GM12864 (cell line): ENCODE measurements at regions not wholly inside any gene's neighbourhood (a gene's known extent, or its start where the extent isn't known, plus 50 kb on each side); places are given as distances from the start of the nearest gene placed in this dataset.

ENCODE experiments used
- DNase-seq: peaks from one replicate; pipeline ENCODE4 v3.0.0-alpha.2; 2011; ENCODE audit warnings: low read depth
- H3K4me3 ChIP-seq: 2 replicates; pipeline ENCODE4 v1.5.1; 2011; ENCODE audit warnings: mild to moderate bottlenecking, low read depth, low read length, control low read depth
- TF ChIP-seq, protein P1 (sequence below): IDR thresholded peaks from 2 replicates; pipeline ENCODE4 v1.5.1; 2011; ENCODE audit warnings: low read depth, mild to moderate bottlenecking, moderate library complexity, low read length, control low read depth, inconsistent platforms; ENCODE audit errors: missing control alignments

DNA sequence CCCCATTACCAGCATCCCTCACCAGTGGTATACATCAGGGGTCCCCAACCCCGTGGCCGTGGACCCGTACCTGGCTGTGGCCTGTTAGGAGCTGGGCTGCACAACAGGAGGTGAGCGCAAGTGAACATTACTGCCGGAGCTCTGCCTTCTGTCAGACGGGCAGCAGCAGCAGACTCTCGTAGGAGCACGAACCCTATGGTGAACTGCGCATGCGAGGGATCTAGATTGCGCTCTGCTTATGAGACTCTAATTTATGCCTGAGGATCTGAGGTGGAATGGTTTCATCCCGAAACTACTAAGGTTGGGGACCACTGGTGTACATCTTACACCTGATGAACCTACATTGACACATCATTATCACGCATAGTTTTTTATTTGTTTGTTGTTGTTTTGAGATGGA is 52.8 kb upstream of the DHX15 start:
- TF ChIP-seq, protein P1, sequence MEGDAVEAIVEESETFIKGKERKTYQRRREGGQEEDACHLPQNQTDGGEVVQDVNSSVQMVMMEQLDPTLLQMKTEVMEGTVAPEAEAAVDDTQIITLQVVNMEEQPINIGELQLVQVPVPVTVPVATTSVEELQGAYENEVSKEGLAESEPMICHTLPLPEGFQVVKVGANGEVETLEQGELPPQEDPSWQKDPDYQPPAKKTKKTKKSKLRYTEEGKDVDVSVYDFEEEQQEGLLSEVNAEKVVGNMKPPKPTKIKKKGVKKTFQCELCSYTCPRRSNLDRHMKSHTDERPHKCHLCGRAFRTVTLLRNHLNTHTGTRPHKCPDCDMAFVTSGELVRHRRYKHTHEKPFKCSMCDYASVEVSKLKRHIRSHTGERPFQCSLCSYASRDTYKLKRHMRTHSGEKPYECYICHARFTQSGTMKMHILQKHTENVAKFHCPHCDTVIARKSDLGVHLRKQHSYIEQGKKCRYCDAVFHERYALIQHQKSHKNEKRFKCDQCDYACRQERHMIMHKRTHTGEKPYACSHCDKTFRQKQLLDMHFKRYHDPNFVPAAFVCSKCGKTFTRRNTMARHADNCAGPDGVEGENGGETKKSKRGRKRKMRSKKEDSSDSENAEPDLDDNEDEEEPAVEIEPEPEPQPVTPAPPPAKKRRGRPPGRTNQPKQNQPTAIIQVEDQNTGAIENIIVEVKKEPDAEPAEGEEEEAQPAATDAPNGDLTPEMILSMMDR: no peak
- H3K4me3 ChIP-seq: no peak overlapping the region
- DNase-seq: no peak

DNA sequence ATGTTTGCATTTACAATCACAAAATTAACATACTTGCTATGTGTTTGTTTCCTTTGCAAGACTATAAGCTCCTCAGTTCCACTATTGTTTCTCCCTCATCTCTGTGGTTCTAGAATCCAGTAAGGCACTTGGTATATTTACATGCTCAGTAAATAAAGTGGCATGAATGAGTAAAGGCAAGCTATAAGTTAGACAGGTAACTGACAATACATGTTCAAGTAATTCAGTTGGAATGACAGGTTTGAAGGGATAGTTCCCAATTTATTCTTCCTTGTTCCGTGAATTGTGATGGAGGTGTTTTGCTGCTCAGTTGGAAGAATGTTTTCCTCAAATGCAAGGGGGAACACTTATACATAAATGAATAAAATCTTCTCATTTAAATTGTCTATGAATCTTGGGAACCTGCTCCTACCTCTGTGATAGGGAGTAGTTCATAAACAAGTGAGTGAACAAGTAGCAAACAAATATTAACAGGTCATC is 54.1 kb upstream of the DHX15 start:
- TF ChIP-seq, protein P1: no peak
- DNase-seq: no peak
- H3K4me3 ChIP-seq: no peak overlapping the region

DNA sequence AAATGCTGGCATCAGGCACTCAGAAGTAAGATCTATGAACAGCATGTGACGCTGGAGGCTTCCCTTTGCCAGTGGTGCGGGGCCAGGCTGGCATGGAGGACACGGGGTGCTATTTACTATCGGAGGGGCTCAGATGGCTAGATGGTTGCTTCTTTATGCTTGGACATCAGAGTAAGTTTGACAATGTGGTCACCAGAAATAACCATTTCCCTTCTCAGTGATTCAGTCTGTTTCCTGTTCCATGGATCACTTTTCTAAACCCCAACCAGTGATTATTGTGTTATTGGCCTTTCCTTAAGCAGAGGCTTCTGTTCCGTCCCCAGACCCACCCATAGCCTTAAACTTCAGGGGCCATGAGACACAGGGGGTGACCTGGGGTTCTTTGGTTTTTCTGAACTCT is 55.4 kb upstream of the DHX15 start:
- no peak for DNase-seq
- TF ChIP-seq, protein P1: no peak
- H3K4me3 ChIP-seq: no peak overlapping the region

DNA sequence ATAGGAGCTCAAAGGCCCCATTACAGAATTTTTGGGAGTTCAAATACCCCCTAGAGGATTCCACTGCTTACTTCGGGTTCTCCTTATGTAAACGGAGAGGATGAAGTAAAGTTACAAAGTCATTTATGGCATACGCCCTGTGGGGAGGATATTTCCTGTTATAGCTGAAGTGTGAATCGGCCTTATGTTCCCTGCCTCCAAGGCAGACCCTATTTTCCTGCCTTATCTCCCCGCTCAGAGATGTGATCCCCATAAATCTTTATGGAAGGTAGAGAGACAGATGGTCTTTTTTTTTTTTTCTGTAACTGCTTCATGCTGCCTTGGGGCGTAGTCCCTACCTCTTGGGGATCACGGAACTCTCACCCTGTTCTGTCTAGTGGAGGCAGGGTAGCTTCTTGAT is 56.0 kb upstream of the DHX15 start:
- no peak for DNase-seq
- TF ChIP-seq, protein P1: no peak
- H3K4me3 ChIP-seq: no peak overlapping the region

DNA sequence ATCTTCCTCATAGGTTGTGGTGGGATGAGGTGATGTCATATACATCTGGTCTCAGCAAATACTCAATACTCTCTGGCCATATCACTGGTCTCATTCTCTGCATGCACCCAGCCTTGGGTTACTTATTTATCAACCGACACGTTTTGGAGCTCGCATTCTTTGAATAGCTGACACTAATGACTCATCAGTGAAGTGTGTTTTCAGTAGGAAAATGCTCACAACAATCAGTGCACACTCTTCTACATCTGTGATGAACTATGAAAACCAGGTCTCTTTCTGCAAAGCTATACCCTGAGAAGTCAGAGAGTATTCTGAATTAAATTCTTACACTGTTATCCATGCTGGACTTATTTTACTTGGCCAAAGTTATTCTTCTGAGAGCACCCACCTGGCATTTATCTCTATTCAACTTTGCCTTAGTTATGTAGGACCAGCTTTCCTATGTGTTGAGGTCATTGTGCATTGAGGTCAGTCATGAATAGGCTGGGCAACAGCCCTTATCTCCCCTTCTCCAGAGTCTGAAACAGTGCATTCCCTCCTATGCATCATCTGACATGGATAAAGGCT is 58.7 kb upstream of the DHX15 start:
- no peak for DNase-seq
- TF ChIP-seq, protein P1: no peak
- no peak overlapping the region for H3K4me3 ChIP-seq

DNA sequence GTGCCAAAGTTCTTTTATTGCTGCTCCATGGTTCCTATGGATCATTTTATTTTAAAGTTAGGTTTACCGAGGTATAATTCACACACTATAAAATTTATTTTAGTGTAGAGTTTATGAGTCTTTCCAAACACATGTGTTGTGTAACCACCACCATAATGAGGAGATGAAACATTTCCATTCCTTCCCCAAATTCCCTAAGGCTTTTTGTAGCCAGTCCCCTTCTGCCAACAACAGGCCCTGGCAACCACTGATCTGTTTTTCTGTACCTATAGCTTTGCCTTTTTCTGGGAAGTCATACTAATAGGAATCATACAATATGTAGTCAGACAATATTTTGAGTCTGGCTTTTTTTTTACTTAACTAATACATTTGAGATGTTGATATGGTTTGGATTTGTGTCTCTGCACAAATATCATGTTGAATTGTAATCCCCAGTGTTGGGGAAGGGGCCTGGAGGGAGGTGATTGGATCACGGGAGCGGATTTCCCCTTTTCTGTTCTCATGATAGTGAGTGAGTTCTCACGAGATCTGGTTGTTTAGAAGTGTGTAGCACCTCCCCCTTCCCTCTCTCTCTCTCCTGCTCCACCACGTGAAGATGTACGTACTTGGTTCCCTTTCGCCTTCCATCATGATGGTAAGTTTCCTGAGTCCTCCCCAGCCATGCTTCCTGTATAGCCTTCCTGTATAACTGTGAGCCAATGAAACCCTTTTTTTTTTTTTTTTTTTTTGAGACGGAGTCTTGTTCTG is 59.6 kb upstream of the DHX15 start:
- DNase-seq: no peak
- TF ChIP-seq, protein P1: no peak

More for the DNA sequence above, 59.6 kb upstream of the DHX15 start:
- H3K4me3 ChIP-seq: no peak overlapping the region
